AG04450 (cell line): ENCODE measurements at regions not wholly inside any gene's neighbourhood (a gene's known extent, or its start where the extent isn't known, plus 50 kb on each side); places are given as distances from the start of the nearest gene placed in this dataset.
"Not testable (repeated sequence)": the region's sequence is repeated elsewhere in the genome, so short reads cannot be mapped to it uniquely, and the experiment has no call there.

Experiments used
- CTCF ChIA-PET: fragments of 300-600, 350-600 bp; formaldehyde crosslinking; extraction: SDS; loops from one replicate; lab custom pipeline; 2022; ENCODE audit warnings: antibody characterized with exemption, inconsistent platforms; lab: Charles Lee
- POLR2A ChIA-PET: fragments of 350-600 bp; formaldehyde crosslinking; extraction: SDS; loops from one replicate; lab custom pipeline; 2021; ENCODE audit warnings: antibody characterized with exemption, inconsistent platforms; lab: Yijun Ruan, JAX
- DNase-seq: peaks from one replicate; pipeline ENCODE4 v3.0.0-alpha.2; 2011; ENCODE audit warnings: low read depth, low spot score
- H3K27ac ChIP-seq: one replicate; pipeline ENCODE4 v1.5.1; 2012; ENCODE audit warnings: low read depth, low read length, control low read depth
- H3K27me3 ChIP-seq: one replicate; pipeline ENCODE4 v1.6.0; 2012; ENCODE audit warnings: low read length; ENCODE audit not compliant: control insufficient read depth, insufficient read depth
- H3K4me3 ChIP-seq: 2 replicates; pipeline ENCODE4 v1.5.1; 2011; ENCODE audit warnings: mild to moderate bottlenecking, low read depth, low read length, control low read depth
- H3K9me3 ChIP-seq: 2 replicates; pipeline ENCODE4 v1.5.1; 2012; ENCODE audit warnings: low read length; ENCODE audit not compliant: control insufficient read depth, insufficient read depth
- TF ChIP-seq, protein P1 (sequence below): IDR thresholded peaks from 2 replicates; pipeline ENCODE4 v1.5.1; 2011; ENCODE audit warnings: low read depth, low read length, control low read depth, inconsistent platforms

DNA sequence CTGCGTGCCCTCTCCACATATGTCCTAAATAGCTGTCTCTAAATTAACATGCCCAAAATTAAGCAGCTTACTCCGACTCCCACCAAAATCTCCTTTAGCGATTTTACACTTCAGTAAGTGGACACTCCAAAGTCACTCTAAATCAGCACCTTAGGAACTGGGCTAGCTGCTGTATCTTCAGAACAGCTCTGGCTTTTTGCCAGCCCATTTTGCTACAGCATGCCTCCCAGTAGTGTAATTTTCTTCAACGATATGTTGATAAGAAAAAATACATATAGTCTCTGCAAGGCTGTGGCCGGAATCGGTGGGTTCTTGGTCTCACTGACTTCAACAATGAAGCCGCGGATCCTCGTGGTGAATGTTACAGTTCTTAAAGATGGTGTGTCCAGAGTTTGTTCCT, 291.8 kb upstream of the RGPD4 start:
- Histone ChIP-seq H3K27ac (no peak overlapping the region), H3K27me3 (no peaks in the 10 kb centered on the region), H3K4me3 (no peak overlapping the region), H3K9me3 (peaks cover 8% of the 10 kb centered on the region; the same call in 1 of the 2 replicates)
- ChIA-PET POLR2A (no interaction called here), CTCF (no interaction called here)
- TF ChIP-seq, protein P1, sequence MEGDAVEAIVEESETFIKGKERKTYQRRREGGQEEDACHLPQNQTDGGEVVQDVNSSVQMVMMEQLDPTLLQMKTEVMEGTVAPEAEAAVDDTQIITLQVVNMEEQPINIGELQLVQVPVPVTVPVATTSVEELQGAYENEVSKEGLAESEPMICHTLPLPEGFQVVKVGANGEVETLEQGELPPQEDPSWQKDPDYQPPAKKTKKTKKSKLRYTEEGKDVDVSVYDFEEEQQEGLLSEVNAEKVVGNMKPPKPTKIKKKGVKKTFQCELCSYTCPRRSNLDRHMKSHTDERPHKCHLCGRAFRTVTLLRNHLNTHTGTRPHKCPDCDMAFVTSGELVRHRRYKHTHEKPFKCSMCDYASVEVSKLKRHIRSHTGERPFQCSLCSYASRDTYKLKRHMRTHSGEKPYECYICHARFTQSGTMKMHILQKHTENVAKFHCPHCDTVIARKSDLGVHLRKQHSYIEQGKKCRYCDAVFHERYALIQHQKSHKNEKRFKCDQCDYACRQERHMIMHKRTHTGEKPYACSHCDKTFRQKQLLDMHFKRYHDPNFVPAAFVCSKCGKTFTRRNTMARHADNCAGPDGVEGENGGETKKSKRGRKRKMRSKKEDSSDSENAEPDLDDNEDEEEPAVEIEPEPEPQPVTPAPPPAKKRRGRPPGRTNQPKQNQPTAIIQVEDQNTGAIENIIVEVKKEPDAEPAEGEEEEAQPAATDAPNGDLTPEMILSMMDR: no peak
- no peak for DNase-seq

DNA sequence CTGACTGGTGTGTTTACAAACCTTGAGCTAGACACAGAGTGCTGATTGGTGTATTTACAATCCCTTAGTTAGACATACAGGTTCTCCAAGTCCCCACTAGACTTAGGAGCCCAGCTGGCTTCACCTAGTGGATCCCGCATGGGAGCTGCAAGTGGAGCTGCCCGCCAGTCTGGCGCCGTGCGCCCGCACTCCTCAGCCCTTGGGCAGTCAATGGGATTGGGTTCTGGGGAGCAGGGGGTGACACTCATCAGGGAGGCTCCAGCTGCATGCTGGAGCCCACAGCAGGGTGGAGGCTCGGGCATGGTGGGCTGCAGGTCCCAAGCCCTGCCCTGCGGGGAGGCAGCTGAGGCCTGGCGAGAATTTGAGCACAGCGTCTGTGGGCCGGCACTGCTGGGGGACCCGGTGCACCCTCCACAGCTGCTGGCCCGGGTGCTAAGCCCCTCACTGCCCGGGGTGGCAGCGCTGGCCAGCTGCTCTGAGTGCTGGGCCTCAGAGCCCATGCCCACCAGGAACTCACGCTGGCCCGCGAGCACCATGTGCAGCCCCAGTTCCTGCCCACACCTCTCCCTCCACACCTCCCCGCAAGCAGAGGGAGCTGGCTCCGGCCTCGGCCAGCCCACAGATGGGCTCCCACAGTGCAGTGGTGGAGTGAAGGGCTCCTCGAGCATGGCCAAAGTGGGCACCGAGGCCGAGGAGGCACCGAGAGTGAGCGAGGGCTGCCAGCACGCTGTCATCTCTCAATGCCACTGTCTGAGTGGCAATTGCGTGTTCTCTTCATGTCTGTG, 290.6 kb upstream of the RGPD4 start:
- DNase-seq, H3K9me3 ChIP-seq, H3K27ac ChIP-seq, CTCF ChIA-PET, H3K27me3 ChIP-seq, H3K4me3 ChIP-seq, POLR2A ChIA-PET: not testable (repeated sequence)

DNA sequence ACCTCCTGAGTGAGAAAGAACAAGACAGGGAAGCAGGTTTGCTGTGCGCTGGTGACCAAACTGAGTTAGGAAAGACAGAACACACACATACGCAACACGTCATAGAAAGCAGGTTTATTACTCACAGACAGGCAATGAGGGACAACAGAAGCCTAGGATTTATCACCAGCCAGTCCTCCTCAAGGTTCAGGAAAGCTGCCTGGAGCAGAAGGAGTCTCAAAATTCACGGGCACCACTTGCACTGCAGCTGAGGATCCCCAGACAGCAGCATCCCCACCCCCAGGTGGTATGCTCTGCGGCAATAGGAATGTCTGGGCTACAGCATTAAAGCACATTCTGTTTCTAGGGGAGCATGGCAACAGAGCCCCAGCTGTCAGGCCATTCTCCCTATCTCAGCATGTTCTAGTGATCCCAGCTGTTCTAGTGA, 284.4 kb upstream of the RGPD4 start:
- no peaks in the 10 kb centered on the region for H3K27me3 ChIP-seq
- no peak overlapping the region for H3K27ac ChIP-seq
- ChIA-PET POLR2A (no interaction called here), CTCF (no interaction called here)
- no peak for DNase-seq
- H3K4me3 ChIP-seq: no peak overlapping the region
- H3K9me3 ChIP-seq: no peaks in the 10 kb centered on the region; the same call in 1 of the 2 replicates
- TF ChIP-seq, protein P1: no peak

DNA sequence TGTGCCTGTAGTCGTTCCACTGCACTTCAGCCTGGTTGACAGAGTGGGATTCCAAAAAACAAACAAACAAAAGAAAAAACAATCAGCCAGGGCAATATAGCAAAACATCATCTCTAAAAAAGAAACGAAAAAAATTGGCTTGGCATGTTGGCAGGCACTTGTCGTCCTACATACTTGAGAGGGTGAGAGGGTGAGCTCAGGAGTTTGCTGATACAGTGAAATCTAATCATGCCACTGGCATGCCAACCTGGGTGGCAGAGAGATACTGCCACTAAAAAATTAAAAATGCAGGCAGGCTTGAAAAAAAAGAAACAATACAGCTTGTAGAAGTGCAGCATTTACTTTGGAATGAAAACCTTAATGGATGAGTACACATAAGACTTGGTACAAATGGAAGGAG, 282.9 kb upstream of the RGPD4 start:
- Histone ChIP-seq H3K9me3 (no peaks in the 10 kb centered on the region; the same call in 1 of the 2 replicates), H3K27me3 (no peaks in the 10 kb centered on the region), H3K27ac (no peak overlapping the region), H3K4me3 (no peak overlapping the region)
- ChIA-PET POLR2A (no interaction called here), CTCF (no interaction called here)
- DNase-seq: no peak
- TF ChIP-seq, protein P1: no peak

DNA sequence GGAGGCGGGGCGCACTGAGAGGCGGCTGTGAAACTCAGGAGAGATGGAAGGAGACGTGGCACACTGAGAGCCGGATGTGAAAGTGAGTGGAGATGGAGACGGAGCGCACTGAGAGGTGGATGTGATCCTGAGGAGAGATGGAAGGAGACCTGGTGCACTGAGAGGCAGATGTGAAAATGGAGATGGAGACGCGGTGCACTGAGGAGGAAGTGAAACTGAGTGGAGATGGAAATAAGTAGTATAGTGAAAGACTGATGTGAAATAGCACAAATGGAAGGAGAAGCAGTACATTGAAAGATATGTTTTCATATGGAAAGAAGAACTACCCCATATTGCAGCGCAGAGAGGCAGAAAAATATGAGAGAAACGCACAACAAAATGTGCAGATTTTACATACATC, 281.6 kb upstream of the RGPD4 start:
- POLR2A ChIA-PET: no interaction called here
- TF ChIP-seq, protein P1: no peak
- Histone ChIP-seq H3K27me3 (no peaks in the 10 kb centered on the region), H3K27ac (no peak overlapping the region), H3K4me3 (no peak overlapping the region), H3K9me3 (no peaks in the 10 kb centered on the region; the same call in 1 of the 2 replicates)
- CTCF ChIA-PET: no interaction called here
- DNase-seq: no peak
